ENCODE measurements at regions not wholly inside any gene's neighbourhood (a gene's known extent, or its start where the extent isn't known, plus 50 kb on each side); places are given as distances from the start of the nearest gene placed in this dataset.

GRCh38 chr1:117679868-117680267 is 74.0 kb downstream of the TENT5C start:
- TF ChIP-seq POLR2A (IDR thresholded peaks at IDR 0.05) (no peak), CTCF (IDR thresholded peaks at IDR 0.05) (no peak)
